ENCODE measurements at regions not wholly inside any gene's neighbourhood (a gene's known extent, or its start where the extent isn't known, plus 50 kb on each side); places are given as distances from the start of the nearest gene placed in this dataset.

GRCh38 chrY:12296460-12296859 is 404.6 kb upstream of the USP9Y start:
- TF ChIP-seq CTCF (IDR thresholded peaks at IDR 0.05; ENCODE audit: borderline replicate concordance, extremely low read depth, low read length, poor library complexity, severe bottlenecking) (no peak), EZH2 (IDR thresholded peaks at IDR 0.05; ENCODE audit: borderline replicate concordance, low read depth, low read length, severe bottlenecking) (no peak)
